Natural killer cell treated with Interleukin-12 subunit alpha and Interleukin-12 subunit beta and Interleukin-15 and Interleukin-18, amount 100 ng/mL, for 72 hours (primary cell): ENCODE measurements at regions not wholly inside any gene's neighbourhood (a gene's known extent, or its start where the extent isn't known, plus 50 kb on each side); places are given as distances from the start of the nearest gene placed in this dataset.

Experiments
- ATAC-seq, 2 donors: fragments of 150-1000 bp; cut with Tn5 transposase in 1 of 2; sonication (Bioruptor Pico), chemical (Tn5 transposase) in 1 of 2; 2 replicates each; pipeline ENCODE4 v1.10.0; 2021
- DNase-seq: peaks from one replicate; pipeline ENCODE4 v3.0.0; 2022; ENCODE audit warnings: low spot score
- H3K27ac Mint-ChIP-seq, 2 donors: 1 replicate in 1 of 2; 2 replicates in 1 of 2; pipeline ENCODE4 v1.8.0; 2022; ENCODE audit warnings: mixed read lengths in 2 of 2, mild to moderate bottlenecking in 1 of 2, moderate library complexity in 1 of 2
- H3K27me3 Mint-ChIP-seq, 2 donors: 1 replicate in 1 of 2; 2 replicates in 1 of 2; pipeline ENCODE4 v1.8.0; 2022; ENCODE audit warnings: mixed read lengths in 2 of 2
- H3K36me3 Mint-ChIP-seq: one replicate; pipeline ENCODE4 v1.8.0; 2022; ENCODE audit warnings: mixed read lengths
- H3K4me1 Mint-ChIP-seq, 2 donors: 1 replicate in 1 of 2; 2 replicates in 1 of 2; pipeline ENCODE4 v1.8.0; 2022; ENCODE audit warnings: low read depth in 2 of 2, mixed read lengths in 2 of 2, mild to moderate bottlenecking in 1 of 2
- H3K4me3 Mint-ChIP-seq: one replicate; pipeline ENCODE4 v1.8.0; 2022; ENCODE audit warnings: mixed read lengths
- H3K9me3 Mint-ChIP-seq: 2 replicates; pipeline ENCODE4 v1.8.0; 2022; ENCODE audit warnings: mixed read lengths

DNA sequence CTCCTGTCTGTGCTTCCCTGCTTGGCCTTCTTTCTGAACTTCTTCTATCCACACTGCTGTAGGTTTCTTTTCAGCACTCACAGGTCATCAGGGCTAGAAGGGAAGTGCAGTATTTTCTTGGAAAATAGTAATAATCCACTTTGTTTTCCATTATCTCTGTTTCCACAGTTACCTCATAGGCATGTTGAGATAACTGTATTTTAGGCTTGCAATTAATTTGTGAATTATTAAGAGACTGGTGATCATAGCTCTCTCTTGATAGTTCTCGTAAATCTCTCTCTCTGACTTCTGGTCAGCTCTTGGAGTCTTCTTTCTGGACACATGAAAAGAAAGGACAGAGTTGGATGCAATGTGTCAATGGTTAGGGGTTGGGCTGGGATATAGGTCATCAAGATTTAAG lies 243.6 kb upstream of the IGFBP3 start:
- Mint-ChIP-seq H3K4me1 (no peaks in the 10 kb centered on the region), H3K9me3 (peaks cover 5% of the 10 kb centered on the region), H3K36me3 (no peaks in the 10 kb centered on the region), H3K27ac (no peak overlapping the region), H3K4me3 (no peak overlapping the region), H3K27me3 (no peaks in the 10 kb centered on the region)
- ATAC-seq = no peak
- DNase-seq = no peak

DNA sequence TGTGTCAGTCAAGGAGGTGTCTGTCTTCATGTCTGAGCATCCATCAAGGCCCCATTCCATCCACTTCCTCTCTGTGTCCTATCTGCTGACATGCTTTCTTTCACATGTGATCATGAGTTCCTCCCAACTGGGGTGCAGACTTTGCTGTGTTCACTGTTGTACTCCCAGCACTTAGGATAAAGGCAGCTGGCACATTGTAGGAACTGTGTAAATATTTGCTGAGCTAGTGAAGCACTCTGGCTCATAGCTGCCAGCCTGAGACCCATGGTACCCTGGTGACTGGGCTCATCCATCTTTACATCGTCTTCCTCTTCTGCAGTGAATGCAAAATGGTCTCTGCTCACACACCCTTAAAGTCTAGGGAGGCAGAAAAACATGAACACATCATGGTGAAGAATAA lies 242.2 kb upstream of the IGFBP3 start:
- Mint-ChIP-seq H3K36me3 (no peaks in the 10 kb centered on the region), H3K9me3 (peaks cover 7% of the 10 kb centered on the region), H3K27ac (no peak overlapping the region)

DNA sequence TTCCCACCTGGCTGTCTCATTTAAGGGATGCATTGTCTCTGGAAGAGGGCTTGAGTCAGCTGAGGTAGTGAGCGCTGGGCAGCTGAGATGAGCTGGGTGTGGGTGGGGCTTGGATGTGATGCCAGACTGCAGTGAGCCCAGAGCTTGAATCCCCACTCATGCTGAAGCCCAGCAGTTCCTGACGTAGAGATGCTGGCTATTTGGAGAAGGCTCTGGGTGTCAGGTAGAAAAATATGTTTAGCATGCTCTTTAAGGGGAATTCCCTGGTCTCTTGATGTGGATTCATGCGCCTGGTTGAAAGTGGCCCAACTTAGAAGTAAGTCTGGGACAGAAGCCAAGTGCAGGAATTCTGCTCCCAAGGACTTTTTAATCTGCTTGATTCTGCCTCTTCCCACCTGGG lies 241.5 kb upstream of the IGFBP3 start:
- Mint-ChIP-seq H3K4me1 (no peaks in the 10 kb centered on the region), H3K4me3 (no peak overlapping the region), H3K9me3 (peaks cover 7% of the 10 kb centered on the region), H3K27ac (no peak overlapping the region), H3K27me3 (no peaks in the 10 kb centered on the region), H3K36me3 (no peaks in the 10 kb centered on the region)
- ATAC-seq = no peak
- no peak for DNase-seq

More for the DNA sequence above, 242.2 kb upstream of the IGFBP3 start:
- H3K4me1 Mint-ChIP-seq = no peaks in the 10 kb centered on the region
- no peak for ATAC-seq
- DNase-seq = no peak
- H3K4me3 Mint-ChIP-seq = no peak overlapping the region
- H3K27me3 Mint-ChIP-seq = no peaks in the 10 kb centered on the region

DNA sequence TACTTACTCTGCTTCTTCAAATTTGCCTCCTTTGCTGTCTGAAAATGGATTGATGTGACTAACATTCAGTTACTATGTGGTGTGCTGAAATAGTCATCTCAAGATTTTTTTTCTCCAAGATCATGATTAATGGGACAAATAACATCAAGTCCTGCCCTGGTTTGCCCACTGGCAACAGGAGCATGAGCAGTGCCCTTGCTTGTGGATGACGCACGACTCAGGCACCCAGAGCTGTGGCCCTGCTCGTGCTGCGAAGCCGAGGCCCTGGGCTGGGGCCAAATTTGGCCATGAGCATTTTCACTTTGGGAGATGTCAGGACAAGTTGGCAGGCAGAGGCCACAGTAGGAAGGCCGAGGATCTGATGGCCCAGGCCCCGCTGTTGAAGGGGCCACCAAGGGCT lies 239.8 kb upstream of the IGFBP3 start:
- H3K27ac Mint-ChIP-seq = no peak overlapping the region
- no peaks in the 10 kb centered on the region for H3K4me1 Mint-ChIP-seq
- no peaks in the 10 kb centered on the region for H3K27me3 Mint-ChIP-seq
- H3K9me3 Mint-ChIP-seq = peaks cover 7% of the 10 kb centered on the region
- no peaks in the 10 kb centered on the region for H3K36me3 Mint-ChIP-seq
- no peak overlapping the region for H3K4me3 Mint-ChIP-seq
- no peak for DNase-seq
- no peak for ATAC-seq

DNA sequence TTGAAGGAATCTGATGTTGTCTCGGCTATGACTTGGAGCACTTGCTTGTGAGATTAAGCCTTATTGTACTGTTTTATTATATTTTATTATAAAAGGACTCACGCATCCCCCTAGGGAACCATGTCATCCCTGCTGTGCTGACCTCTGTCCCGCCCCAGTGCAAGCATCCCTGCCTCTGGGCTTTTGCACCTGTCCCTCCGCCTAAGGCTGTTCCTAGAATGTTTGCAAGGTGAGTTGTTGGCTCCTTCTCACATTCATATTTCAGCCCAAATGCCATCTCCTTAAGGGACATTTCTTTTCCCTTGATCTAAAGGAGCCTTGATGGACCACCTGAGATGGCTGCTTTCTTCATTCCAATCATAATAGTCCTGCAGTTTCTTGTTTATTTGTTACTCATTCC lies 236.9 kb upstream of the IGFBP3 start:
- Mint-ChIP-seq H3K4me1 (no peaks in the 10 kb centered on the region), H3K4me3 (no peak overlapping the region), H3K36me3 (no peaks in the 10 kb centered on the region), H3K27ac (no peak overlapping the region), H3K9me3 (peaks cover 6% of the 10 kb centered on the region), H3K27me3 (no peaks in the 10 kb centered on the region)
- ATAC-seq (no peak), DNase-seq (no peak)

DNA sequence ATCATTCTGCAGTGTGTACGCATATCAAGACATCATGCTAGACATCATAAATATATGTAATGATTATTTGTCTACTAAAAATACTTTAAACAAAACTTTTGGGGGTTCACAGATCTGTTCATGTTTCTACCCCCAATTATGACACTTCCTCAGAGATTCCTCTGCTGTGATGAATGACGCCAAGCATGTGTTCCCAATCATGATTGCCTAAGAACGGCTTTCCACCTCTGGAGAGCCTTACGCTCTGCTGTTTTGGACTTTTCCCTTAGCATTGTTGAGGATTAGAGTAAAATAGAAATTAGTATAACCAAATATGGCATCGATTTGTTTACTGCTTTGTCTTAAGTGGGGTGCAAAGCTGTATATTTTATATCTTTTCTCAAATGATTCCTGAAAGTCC lies 236.3 kb upstream of the IGFBP3 start:
- Mint-ChIP-seq H3K36me3 (no peaks in the 10 kb centered on the region), H3K4me1 (no peaks in the 10 kb centered on the region), H3K27ac (no peak overlapping the region), H3K9me3 (peaks cover 7% of the 10 kb centered on the region), H3K27me3 (no peaks in the 10 kb centered on the region), H3K4me3 (no peak overlapping the region)
- DNase-seq = no peak
- no peak for ATAC-seq

DNA sequence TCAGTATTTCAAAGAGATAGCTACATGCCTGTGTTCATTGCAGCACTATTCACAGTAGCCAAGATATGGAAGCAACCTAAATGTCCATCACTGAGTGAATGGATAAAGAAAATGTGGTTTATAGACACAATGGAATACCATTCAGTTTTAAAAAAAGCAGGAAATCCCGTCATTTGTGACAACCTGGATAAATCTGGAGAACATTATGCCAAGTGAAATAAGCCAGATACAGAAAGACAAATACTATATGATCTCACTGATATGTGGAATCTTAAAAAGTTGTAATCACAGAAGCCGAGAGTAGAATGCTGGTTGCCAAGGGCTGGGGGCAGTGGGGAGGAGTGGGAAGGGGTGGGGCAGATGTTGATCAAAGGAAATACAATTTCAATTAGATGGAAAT lies 235.8 kb upstream of the IGFBP3 start:
- no peaks in the 10 kb centered on the region for H3K4me1 Mint-ChIP-seq
- no peaks in the 10 kb centered on the region for H3K36me3 Mint-ChIP-seq
- no peaks in the 10 kb centered on the region for H3K27me3 Mint-ChIP-seq
- DNase-seq = no peak
- H3K27ac Mint-ChIP-seq = no peak overlapping the region
- H3K9me3 Mint-ChIP-seq = peaks cover 7% of the 10 kb centered on the region
- no peak overlapping the region for H3K4me3 Mint-ChIP-seq
- no peak for ATAC-seq

DNA sequence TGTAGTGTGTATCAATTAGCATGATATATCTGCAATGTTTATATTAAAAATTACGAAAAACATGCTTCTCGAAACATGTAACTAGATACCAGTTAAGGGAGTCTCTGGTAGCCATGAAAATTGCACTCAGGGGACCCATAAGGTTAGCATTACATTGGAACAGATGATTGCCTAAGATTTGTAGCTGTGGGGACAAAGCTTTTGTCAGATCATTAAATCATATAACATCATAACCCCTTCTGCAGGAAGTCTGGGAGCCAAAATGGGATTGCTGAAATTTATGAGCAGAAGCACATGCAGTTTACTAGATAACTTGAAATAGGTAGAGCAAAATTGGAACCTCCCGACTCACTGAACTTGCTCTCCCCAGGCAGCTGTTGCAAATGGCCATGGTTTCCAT lies 235.0 kb upstream of the IGFBP3 start:
- Mint-ChIP-seq H3K36me3 (no peaks in the 10 kb centered on the region), H3K4me3 (no peak overlapping the region), H3K4me1 (no peaks in the 10 kb centered on the region), H3K27me3 (no peaks in the 10 kb centered on the region), H3K9me3 (peaks cover 7% of the 10 kb centered on the region), H3K27ac (no peak overlapping the region)
- DNase-seq (no peak), ATAC-seq (no peak)

DNA sequence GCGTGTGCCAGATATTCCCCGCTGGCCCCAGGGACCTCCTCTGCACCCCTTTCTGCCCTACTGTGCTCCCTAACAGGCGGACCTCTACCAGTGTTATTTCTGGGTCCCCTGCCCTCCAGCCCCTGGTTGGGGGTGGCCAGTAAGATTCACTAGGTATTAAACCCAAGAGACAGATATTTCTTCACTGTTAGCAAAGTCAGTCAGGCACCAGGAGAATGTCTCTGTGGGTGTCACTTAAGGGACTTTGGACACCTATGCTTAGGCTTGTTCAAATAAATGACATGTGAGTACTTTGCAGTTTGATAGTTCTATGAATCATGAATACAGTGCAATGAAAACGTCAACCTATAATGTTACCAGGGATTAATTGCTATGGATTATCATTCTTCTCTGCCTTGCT lies 234.3 kb upstream of the IGFBP3 start:
- DNase-seq (no peak), ATAC-seq (no peak)
- H3K27me3 Mint-ChIP-seq = no peaks in the 10 kb centered on the region
- H3K4me3 Mint-ChIP-seq = no peak overlapping the region
- H3K27ac Mint-ChIP-seq = no peak overlapping the region
- no peaks in the 10 kb centered on the region for H3K4me1 Mint-ChIP-seq
- H3K9me3 Mint-ChIP-seq = peaks cover 7% of the 10 kb centered on the region
- no peaks in the 10 kb centered on the region for H3K36me3 Mint-ChIP-seq

DNA sequence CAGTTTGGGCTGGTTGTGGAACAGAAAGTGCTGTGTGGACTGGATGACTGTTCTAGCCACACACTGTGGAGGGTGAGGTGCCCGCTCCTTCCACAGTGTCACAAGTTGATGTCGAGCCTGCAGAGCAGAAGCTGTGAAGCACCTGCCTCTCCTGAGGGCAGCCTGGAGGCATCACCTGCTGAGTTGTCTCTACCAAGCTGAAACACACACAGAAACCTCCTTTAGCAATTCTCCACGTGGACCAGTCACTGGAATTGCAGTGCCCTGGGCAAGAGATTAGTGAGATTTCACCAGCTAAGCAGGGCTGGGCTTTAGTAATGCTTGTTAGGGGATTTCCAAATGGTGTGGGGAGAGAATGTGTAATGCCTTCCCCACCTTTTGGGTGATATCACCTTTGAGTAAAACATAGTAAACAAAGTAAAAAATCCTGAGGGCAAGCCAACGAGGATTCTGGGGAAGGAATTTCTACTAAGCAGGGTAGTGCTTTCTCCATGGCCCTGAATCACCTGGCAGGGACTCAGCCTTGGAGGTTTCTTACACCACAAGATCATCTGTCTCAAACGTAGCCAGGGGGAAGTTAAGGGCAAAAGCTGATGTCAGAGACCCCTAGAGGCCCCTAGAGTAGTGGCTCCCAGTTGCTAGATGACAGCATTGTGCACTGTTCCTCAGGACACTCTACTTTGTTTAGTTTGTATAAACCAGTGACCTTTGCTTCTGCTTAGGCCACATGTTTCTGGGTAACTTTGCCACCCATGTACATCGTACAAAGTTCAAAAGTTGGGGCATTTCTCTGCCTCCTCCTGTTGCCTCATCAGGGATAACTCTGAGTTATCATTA lies 233.1 kb upstream of the IGFBP3 start:
- no peak overlapping the region for H3K4me3 Mint-ChIP-seq
- no peak overlapping the region for H3K27ac Mint-ChIP-seq
- no peaks in the 10 kb centered on the region for H3K36me3 Mint-ChIP-seq
- no peaks in the 10 kb centered on the region for H3K4me1 Mint-ChIP-seq
- no peak for DNase-seq
- no peaks in the 10 kb centered on the region for H3K27me3 Mint-ChIP-seq
- H3K9me3 Mint-ChIP-seq = peaks cover 5% of the 10 kb centered on the region
- no peak for ATAC-seq

DNA sequence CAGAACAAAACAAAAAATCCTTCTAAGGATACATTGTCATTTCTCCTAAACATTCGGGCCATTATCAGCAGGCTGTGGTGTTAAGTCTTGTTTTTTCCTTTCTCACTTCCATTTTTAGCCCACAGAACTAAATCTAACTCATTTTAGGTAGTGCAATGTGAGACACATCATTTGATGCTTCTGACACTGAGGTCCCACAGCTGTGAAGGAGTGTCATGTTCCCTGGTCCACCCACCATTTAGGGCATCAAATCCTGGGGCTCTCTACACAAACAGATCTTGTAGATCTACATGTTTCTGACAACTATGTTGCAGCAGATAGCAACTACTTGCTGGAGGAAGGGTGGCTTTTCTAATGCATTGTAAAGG lies 232.5 kb upstream of the IGFBP3 start:
- no peak for DNase-seq
- H3K27me3 Mint-ChIP-seq = no peaks in the 10 kb centered on the region
- no peaks in the 10 kb centered on the region for H3K36me3 Mint-ChIP-seq
- ATAC-seq = no peak
- no peaks in the 10 kb centered on the region for H3K4me1 Mint-ChIP-seq
- H3K9me3 Mint-ChIP-seq = peaks cover 4% of the 10 kb centered on the region
- no peak overlapping the region for H3K27ac Mint-ChIP-seq
- H3K4me3 Mint-ChIP-seq = no peak overlapping the region

DNA sequence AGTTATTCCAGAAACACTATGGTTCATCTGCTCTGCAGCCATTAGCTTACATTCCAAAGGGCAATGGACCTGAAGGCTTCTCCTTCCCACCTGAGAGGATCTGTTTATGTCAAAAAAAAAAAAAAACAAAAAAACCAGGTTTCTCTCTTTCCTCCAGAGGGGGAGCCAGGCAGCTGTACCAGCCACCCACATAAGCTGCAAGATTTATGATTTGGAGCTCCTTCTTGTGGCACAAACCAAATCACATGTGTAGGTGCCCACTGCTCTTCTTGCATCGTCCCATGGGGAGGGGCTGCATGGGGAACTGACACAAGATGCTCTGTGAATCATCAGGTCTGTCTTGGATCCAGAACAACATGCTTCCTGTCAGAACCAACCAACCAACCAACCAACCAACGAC lies 231.6 kb upstream of the IGFBP3 start:
- H3K36me3 Mint-ChIP-seq = no peaks in the 10 kb centered on the region
- no peak for ATAC-seq
- peaks cover 4% of the 10 kb centered on the region for H3K9me3 Mint-ChIP-seq
- no peak overlapping the region for H3K27ac Mint-ChIP-seq
- no peaks in the 10 kb centered on the region for H3K27me3 Mint-ChIP-seq
- no peak overlapping the region for H3K4me3 Mint-ChIP-seq
- no peaks in the 10 kb centered on the region for H3K4me1 Mint-ChIP-seq
- no peak for DNase-seq

DNA sequence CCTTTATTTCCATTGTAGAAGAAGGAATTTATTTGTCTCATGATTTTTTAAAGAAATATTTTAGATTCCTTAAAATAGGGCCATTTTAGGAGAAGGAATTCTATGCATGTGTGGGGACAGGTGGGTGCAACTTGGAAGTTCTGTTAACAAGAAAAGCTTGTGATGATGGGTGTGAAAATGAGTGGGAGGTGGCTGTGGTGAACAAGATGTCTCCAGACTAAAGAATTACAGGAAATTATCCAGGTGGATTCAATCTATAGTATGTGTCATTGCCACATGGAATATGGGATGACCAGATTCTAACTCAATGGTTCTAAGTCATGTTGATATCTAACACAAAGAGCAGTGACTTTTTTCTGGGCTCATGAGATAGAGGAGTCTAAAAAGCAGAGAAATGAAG lies 229.6 kb upstream of the IGFBP3 start:
- no peak for ATAC-seq
- H3K36me3 Mint-ChIP-seq = no peaks in the 10 kb centered on the region
- no peaks in the 10 kb centered on the region for H3K27me3 Mint-ChIP-seq
- H3K27ac Mint-ChIP-seq = no peak overlapping the region
- no peaks in the 10 kb centered on the region for H3K4me1 Mint-ChIP-seq
- DNase-seq = no peak
- H3K4me3 Mint-ChIP-seq = no peak overlapping the region
- H3K9me3 Mint-ChIP-seq = peaks cover 4% of the 10 kb centered on the region

DNA sequence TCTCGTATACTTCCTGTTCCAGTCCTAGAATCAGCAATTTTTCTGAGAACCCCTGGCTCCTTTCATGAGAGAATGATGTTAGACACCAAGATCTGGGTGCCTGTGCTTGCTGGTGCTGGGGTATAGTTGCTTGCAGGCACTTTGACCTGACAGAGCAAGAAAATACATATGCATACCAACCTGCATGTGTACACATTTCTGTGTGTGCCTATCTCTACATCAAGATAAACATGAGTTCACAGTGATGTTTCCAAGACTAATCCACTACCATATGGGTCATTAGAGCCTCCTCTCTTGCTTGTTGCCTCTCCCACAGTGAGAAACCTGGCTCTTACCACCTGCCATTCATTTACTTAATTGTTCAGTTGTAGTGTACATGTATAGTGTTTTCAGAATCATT lies 229.1 kb upstream of the IGFBP3 start:
- no peak for ATAC-seq
- Mint-ChIP-seq H3K27ac (no peak overlapping the region), H3K4me1 (no peaks in the 10 kb centered on the region), H3K27me3 (no peaks in the 10 kb centered on the region), H3K36me3 (no peaks in the 10 kb centered on the region), H3K4me3 (no peak overlapping the region), H3K9me3 (peaks cover 4% of the 10 kb centered on the region)
- no peak for DNase-seq

DNA sequence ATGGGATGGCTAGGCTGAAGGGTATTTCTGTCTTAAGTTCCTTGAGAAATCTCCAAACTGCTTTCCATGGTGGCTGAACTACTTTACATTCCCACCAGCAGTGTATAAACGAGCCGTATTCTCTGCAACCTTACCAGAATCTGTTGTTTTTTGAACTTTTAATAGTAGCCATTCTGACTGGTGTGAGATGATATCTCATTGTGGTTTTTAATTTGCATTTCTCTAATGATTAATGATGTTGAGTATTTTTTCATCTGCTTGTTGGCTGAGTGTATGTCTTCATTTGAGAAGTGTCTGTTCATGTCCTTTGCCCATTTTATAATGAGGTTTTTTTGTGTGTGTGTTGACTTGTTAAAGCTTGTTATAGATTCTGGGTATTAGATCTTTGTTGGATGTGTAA lies 226.8 kb upstream of the IGFBP3 start:
- Mint-ChIP-seq H3K36me3 (no peaks in the 10 kb centered on the region), H3K27ac (no peak overlapping the region), H3K4me3 (no peak overlapping the region), H3K9me3 (no peaks in the 10 kb centered on the region), H3K27me3 (no peaks in the 10 kb centered on the region), H3K4me1 (no peaks in the 10 kb centered on the region)
- ATAC-seq (no peak), DNase-seq (no peak)
